C1 segment of cervical spinal cord (tissue), 14 donors: ENCODE measurements at regions not wholly inside any gene's neighbourhood (a gene's known extent, or its start where the extent isn't known, plus 50 kb on each side); places are given as distances from the start of the nearest gene placed in this dataset.

Source experiments
- DNase-seq, 14 donors: peaks; one replicate each; lab custom pipeline; 2025; lab: John Stamatoyannopoulos, UW

DNA sequence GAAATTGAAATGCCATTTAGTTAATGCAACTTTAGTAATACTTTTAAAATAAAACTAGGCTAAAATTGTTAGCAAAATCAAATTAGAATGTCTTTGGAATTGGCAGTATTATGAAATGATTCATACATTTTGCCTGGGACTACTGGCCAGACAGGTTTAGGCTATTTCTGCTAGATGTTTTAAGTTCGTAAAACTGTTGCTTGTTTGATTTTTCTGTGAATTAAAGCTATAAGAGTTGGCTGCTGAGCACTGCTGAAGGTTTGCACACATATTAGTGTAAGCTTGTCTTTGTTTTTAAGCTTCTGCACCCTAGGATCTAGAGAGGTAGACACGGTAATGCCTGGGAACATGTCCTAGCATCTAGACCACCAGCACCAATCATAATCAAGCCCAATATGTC lies 1094.6 kb upstream of the ADGRL4 start:
- no peak for DNase-seq

DNA sequence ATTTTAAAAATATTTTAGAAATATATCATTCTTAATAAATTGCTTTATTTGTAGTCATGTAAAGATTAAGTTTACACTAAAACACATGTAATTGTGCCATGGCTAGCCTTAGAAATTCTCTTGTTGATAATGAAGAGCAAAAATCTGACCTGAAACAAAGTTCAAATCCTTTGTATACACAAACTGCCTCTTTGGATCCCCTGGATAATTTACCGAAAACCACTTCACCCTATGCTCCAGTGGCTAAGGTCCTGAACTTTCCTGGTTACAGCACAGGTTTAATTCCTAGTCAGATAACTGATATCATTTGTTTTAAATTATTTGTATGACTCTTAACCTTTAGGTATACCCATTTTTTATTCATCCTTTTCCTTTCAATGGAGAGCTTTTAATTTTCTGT lies 1093.2 kb upstream of the ADGRL4 start:
- DNase-seq, result no peak

DNA sequence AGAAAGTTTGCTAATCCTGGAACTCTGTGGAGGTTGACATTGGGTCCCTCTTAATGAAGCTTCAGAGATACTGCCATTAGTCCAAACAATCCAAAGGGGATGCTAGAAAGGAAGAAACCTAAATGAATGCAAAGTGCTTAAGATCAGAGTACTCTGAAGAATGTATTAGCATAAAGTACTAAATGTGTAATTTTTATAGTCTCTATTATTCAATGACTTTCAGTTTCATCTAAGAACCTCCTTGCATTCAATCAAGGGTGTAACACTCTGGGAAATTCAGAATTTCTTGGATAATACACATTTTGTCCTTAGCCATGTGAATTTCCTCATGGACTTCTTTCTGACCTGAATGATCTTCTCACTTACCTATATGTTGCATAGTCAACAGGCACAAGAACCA lies 1078.5 kb upstream of the ADGRL4 start:
- DNase-seq, result no peak

DNA sequence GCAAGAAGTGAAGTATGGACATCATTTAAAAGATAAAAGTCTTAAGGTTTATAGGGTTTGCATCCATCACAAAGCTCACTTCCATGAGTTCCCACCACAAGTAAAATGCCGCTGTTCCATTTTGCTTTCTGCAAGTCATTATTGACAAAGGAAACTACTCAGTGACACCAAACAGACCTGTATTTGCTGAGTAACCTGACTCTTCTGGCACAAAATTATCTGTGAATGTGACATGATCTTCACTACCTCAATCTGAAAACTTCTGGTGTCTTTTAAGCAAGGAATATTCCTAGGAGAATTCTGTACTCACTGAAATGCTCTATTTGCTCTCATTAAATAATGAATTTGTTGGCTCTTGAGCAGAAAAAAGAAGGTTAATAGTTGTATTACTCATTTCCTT lies 1077.4 kb upstream of the ADGRL4 start:
- no peak for DNase-seq

DNA sequence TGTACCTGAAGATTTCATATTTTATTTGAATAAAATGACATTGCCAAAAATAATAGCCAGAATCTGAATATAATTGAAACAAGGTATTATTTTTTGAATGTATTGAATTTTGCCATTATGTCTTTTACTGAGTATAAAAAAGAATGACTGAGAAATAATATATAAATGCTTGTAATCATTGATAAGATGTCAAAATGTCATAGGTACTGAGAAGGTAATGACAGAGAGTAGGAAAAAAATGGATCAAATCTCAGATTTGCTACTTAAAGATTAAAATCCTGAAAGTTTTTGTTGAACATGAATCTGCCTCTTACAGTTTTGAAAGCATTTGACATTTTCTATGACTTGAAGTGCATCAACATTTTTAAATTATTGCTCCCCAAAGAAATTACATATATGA lies 1069.9 kb upstream of the ADGRL4 start:
- no peak for DNase-seq

DNA sequence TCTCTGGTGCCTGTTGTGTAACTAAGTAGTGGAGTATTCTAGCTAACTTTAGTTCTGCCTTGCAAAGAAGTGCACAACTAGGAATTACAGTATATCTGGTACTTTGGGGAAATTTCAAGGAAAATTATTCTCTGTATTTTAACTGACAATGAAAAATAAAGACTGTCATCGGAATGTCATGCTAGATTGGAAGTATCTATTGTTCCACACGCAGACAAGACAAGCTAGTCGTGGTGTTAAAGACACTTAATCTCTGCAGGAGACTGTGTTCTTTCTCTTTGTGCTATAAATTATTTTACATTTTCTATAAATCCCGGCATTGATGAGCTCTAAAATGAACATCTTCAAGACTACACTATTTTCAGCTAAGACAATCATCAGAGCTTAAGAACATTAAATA lies 1068.8 kb upstream of the ADGRL4 start:
- DNase-seq, result no peak

DNA sequence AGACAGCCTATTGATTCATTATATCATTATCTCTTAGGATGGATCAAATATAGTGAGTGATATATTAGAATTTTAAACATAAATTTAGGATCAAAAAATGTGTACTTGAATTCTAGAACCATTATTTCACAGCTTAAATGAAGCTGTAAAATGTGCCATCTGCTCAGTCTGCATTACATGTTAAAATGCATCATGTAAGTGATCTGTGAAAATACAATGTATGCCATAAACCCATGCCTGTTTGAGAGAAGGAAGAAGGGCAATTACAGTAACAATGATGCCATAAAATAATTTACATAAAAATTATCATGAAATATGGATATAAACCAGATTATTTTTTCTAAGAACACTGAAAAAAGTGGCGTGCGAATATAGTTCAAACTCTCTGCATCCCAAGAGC lies 1066.0 kb upstream of the ADGRL4 start:
- no peak for DNase-seq

DNA sequence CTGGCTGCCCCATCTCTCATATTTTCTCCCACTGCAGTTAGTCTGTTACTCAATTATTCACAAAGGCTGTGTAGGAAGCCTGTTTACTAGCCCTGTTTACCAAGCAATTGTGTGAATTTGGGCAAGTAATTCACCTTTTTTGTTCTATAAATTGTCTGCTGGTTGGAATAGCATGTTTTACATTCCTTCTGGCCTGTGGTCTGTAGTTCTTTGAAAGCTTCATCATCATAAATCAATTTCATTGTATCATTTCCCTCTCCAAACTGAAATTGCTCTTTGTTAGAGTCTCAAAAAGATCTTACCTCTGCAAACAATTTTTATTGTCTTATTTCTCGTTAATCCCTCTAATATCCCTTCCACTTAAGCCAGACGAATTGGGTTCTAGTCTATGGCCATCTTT lies 1059.5 kb upstream of the ADGRL4 start:
- DNase-seq, result no peak

DNA sequence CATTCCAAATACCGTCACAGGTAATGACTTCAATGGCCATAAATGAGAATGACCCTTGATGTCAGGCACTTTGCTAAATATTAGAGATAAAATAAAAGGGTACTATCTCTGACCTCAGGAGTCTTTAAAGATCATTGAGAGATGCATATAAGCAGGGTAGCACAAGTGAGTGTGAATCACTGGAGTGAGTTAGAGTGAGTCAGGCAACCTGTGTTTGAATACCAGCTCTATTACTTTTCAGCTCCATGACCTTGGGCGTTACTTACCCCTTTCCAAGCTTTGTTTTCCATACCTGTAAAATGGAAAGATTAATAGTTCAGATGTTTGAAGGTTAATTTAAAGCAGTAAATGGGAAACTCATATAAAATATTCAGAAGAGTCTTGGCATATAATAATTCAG lies 1058.0 kb upstream of the ADGRL4 start:
- DNase-seq, result no peak

DNA sequence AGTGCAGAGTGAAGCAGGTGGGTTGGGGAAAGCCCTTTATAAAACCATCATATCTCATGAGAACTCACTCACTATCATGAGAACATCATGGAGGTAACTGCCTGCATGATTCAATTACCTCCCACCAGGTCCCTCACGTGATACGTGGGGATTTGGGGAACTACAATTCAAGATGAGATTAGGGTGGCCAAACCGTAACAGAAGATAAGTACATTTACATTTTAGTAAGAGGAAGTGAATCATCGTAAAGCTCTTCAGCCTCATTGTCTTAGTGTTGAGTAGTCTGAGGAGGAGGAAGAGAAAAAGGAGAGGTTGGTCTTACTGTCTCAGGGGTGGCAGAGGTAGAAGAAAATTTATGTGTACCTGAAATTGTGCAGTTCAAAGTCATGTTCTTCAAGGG lies 1053.4 kb upstream of the ADGRL4 start:
- DNase-seq, result no peak

DNA sequence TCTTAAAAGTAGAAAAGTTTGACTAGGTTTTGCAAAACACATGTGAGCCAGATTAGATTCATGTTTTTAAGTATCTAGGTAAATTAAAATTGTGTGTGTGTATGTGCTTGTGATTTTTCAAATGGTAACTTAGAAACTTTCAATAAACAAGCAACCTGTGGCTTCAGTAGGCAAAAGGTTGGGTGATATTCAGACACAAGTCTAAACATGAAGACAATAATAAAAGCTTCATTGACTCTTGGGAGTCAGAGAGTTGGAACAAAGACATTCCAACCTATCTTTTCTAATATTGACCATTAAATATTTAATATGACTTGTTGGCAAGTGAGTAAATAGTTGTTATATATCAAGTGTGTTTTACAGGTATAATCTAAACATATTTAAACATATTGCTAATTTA lies 1049.6 kb upstream of the ADGRL4 start:
- no peak for DNase-seq

DNA sequence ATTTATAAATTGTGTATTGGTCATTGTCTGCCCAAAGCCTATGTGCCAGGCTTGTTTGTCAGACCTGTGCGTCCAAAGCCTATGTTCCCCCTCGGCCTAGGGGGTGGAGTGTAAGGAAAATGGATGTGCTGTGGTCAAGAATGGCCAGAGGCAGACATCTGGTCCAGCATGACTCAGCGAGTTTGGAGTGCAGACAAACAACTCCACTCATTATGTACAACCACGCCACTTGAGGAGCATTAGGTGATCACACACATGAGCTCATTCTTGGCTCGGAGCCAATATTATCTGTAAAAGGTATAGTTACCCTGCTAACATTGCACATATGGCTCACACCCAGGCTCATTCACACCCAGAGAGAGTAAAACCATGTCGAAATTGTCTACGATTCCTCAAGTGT lies 1047.6 kb upstream of the ADGRL4 start:
- DNase-seq, result no peak

DNA sequence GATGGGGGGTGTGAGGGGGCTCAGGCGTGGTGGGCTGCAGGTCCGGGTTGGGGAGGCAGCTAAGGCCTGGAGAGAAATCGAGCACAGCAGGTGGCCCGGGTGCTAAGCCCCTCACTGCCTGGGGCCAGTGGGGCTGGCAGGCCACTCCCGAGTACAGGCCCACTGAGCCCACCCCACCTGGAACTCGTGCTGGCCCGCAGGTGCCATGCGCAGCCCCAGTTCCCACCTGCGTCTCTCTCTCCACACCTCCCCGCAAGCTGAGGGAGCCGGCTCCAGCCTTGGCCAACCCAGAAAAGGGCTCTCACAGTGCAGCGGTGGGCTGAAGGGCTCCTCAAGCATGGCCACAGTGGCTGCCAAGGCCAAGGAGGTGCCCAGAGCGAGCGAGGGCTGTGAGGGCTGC lies 1047.1 kb upstream of the ADGRL4 start:
- no peak for DNase-seq

DNA sequence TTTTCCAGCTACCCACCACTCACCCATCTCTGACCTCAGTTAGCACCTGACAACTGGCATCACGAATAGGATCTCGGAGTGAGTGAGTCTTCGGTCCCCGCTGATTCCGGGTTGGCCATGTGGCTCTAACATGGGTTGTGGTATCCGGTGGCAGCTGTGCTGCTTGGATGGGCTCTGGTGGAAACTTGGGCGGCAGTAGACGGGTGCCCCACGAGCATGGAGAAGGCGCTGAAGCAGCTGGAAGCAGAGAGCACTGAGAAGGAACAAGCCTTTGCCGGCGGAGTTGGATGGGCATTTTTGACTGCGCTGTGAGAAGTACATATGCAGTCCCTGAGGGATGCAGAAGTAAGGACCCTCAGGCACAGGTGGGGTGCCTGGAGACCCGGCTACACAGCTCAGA lies 1044.0 kb upstream of the ADGRL4 start:
- no peak for DNase-seq

DNA sequence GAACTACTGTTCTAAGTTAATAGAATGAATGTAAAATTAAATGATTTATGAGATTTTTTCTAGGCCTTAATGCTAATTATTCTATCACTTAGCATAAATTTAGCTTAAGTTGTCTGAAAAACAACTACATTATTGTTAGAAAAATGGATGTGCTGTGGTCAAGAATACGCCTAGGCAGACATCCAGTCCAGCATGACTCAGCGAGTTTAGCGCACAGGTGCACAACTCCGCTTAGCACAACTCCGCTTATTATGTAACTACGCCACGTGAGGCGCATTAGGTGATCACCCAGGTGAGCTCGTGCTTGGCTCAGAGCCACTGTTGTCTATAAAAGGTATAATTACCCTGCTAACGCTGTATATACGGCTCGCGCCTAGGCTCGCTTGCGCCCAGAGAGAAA lies 1043.6 kb upstream of the ADGRL4 start:
- no peak for DNase-seq

DNA sequence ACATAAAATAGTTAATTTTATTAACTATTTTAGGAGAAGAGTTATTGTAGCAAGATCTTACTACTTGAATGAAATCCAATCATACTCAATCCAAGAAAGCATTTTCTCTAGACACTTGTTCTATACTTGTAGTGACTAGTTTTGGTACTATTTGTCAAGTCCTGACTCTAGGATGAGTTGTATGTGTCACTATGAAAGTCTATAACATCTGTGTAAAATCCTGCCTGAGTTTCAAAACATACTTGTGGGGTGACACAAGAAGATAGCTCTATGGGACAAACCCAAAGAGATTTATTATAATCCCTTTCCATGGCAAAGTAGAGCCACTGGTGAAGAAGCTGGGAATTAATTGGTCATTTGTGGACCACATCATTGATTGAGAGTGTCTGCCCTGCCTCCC lies 1042.2 kb upstream of the ADGRL4 start:
- no peak for DNase-seq

DNA sequence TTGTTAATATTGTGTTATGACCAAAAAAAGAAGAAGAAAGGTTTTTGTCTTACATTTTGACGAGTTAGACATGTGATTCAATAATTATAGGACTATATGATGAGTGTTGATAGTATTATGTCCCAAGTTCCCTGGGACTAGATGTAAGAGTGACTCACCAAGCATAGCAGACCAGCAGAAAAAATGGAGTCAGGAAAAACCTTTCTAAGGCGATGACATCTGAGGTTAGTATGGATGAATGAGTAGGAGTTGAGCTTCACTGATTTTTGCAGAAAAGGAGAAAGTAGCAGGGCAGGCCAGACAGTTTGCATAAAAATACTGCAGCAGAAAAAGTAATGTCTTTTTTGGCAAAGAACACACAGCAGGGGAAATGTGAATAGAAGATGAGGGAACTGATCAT lies 1041.3 kb upstream of the ADGRL4 start:
- no peak for DNase-seq

DNA sequence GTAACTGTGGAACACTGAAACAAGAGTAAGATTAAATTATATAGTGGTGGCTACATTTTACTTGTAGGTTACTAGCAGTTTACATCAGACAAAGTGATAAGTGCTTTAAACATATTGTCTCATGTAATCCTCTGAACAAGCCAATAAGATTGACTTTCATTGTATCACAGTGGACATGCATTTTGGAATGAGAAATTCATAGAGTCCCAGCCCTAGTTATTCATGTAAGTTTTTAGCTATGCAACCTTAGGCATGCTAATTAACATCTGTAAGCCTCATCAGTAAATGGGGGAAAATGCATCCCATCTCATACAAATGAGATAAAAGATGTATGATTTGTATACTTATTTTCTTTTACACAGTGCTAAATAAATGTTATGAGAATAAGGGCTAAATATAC lies 1038.1 kb upstream of the ADGRL4 start:
- DNase-seq, result no peak

DNA sequence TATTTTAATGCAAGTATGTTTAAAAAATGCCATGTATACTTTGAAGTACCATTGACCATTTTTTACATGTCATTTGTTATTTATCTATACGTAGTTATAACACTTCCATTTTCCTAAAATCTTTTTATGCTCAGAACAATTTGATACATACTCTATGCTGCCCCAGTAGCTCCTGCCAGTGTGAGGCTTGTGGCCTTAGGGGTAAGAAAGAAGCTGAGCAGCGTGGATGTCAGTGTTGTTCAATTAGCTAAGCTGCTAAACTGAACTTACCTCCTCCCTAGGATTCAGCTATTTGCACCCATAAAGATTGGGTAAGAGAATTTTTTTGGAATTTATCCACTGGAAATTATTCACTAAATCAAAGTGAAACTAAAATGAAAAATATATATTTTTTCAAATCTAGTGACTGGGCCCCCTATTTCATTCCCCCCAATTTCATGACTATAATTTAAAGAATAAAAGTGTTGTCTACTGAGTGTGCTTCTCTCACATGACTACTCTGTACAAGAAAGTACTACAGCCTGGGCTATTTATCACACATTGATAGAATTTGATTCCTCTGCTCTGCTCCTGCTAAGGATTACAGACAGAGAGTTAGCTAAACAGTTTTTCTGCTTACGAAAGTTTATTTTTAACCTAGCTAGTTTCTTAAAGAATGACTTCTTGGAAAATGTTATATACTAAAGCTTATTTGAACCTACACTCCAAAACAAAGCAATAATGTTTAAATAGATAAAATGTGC lies 1030.3 kb upstream of the ADGRL4 start:
- no peak for DNase-seq

DNA sequence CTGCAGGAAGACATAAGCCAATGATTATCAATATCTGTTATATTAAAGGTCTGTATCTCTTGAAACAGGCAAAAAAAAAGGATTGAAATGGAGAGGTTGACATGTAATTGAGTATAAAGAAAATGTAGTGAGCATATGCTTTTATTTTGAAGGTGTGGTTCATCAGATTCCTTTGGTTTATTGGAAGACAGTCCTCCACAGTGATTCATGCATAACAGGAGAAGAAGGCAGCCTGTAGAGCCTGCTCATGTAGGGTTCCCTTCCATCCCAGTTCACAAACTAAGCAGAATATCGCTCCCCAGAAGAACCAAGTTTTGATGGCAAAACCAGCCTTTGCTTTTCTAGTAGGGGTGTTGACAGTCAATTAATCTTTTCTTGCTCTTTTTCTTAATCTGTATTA lies 1016.8 kb upstream of the ADGRL4 start:
- DNase-seq, result no peak

DNA sequence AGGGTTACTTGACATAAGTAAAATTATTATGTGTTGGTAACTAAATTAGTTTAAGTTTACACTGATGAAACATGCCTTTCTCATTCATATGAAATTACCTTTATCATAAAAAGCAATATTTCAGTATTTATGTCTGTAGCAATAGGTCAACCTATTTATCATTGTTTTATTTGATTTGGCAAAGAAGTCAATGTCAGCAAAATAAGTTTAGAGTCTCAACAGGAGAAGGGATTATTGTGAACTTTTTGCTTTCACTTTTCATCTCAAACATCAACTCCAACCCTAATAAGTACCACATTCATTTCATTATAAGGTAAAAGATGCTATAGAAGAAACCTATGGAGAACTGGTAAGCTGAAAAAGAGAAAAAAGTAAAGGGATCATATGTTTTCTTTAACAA lies 1015.4 kb upstream of the ADGRL4 start:
- no peak for DNase-seq

DNA sequence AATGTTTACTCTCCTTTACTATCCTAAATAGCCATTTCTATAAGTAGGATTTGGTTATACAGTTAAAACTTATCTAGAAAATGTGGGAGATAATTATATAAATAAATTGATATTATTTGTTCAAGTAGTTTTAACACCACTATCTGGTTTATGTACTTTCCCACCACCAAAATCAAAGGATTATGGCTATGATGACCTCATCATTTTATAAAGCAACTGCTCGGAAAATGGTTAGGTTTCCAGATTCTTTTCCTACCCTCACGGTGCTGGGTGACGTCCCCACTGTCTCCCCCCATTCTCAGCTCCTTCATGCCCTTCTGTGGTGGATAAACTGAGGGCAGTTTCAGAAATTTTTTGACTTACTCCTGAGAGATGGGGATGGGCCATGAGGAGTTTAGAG lies 1011.8 kb upstream of the ADGRL4 start:
- no peak for DNase-seq

DNA sequence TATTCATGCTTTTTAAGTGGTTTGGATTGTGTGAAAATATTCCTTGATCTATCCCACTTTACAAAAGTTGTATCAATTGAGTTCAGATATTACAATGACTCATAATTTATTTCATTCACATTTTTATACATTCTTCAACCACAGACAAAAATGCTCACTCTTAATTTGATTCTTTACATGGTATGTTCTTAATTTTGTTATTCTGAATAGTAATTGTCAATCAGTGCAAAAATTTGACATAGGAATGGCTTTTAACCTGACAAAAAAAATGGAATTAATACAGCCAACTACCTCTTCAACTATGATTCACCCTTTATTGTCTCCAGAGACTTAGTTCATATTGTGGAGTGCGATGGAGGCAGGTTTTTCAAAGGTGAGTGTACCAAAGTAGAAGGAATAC lies 1002.4 kb upstream of the ADGRL4 start:
- DNase-seq, result no peak

DNA sequence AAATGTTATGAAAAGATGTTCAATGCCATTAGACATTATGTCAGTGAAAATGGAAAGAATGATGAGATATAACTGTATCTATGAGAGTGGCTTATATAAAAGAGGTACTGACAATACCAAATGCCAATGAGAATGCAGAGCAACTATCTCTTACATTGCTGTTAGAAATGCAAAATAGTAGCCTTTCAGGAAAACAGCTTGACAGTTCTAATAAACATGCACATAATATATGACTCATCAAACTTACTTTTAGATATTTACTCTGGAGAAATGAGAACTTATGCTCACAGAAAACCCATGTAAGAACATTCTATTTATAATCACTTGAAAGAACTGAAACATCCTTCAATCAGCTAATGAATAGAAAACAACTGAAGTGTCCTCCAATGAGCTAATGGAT lies 996.7 kb upstream of the ADGRL4 start:
- no peak for DNase-seq
